ENCODE measurements at regions not wholly inside any gene's neighbourhood (a gene's known extent, or its start where the extent isn't known, plus 50 kb on each side); places are given as distances from the start of the nearest gene placed in this dataset.
"Not testable (repeated sequence)": the region's sequence is repeated elsewhere in the genome, so short reads cannot be mapped to it uniquely, and the experiment has no call there.

DNA sequence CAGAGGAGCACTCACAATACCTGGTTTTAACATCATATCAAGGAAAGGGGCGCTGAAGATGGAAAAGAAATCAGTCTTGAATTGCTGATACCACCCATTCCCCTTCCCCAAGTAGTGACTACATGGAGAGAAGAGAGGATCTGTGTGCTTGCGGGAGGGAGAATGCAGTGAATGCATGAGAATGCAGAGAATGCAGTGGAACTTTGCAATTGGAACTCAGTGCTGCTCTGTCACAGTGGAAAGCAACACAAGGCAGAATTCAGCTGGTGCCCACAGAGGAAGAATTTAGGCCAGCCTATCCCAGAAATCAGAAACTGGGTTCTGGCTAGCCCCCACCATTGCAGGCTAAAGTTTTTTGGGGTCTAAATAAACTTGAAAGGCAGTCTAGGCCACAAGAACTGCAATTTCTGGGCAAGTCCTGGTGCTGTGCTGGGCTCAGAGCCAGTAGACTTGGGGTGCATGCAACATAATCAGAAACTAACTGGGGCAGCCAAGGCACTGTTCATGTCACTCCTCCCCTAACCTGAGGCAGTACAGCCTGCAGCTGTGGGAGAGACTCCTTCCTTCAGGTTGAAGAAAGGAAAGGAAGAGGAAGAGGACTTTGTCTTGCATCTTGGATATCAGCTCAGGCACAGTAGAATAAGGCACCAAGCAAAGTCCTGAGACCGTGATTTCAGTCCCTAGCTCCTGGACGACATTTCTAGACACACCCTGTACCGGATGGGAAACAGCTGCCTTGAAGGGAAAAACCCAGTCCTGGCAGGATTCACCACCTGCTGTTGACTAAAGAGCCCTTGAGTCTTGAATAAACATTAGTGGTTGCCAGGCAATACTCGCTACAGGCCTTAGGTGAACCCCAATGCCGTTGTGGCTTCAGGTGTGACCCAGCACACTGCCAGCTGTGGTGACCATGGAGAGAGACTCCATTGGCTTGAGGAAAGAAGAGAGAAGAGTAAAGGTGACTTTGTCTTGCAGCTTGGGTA, 329.3 kb downstream of the TBL1XR1 start:
- FAIRE-seq: no peak

- FAIRE-seq: no peak
Measured at GRCh38 chr3:176861137-176861536, 336.1 kb downstream of the TBL1XR1 start.

GRCh38 chr3:176856721-176857120, 340.6 kb downstream of the TBL1XR1 start:
- FAIRE-seq: no peak

GRCh38 chr3:176855901-176856486, 341.3 kb downstream of the TBL1XR1 start:
- FAIRE-seq: no peak

- FAIRE-seq: no peak
Measured at GRCh38 chr3:176855213-176855612, 342.1 kb downstream of the TBL1XR1 start.

- FAIRE-seq: no peak
Measured at GRCh38 chr3:176850498-176850897, 346.8 kb downstream of the TBL1XR1 start.

GRCh38 chr3:176848431-176849214, 348.7 kb downstream of the TBL1XR1 start:
- no peak for FAIRE-seq

DNA sequence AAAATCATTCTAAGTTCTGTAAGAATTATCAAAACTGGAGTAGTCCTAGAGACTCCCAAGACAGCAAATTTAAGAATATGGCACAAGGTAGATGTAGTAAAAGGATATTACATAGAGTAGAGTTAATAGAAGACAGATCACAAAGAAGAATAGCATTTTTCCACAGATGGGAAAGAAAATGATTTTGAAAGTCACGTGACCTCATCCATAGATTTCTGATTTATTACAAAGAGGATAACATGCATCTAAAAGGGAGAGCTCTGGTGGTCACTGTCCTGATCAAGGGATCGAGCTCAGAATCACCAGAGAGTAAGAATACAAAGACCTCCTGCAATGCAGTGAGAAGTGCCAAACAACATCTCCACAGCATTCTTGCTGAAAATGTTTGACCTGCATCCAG, 354.4 kb downstream of the TBL1XR1 start:
- no peak for FAIRE-seq

GRCh38 chr3:176840641-176841286, 356.5 kb downstream of the TBL1XR1 start:
- FAIRE-seq: no peak

- no peak for FAIRE-seq
Measured at GRCh38 chr3:176839901-176840300, 357.4 kb downstream of the TBL1XR1 start.

- no peak for FAIRE-seq
Measured at GRCh38 chr3:176839466-176839865, 357.8 kb downstream of the TBL1XR1 start.

DNA sequence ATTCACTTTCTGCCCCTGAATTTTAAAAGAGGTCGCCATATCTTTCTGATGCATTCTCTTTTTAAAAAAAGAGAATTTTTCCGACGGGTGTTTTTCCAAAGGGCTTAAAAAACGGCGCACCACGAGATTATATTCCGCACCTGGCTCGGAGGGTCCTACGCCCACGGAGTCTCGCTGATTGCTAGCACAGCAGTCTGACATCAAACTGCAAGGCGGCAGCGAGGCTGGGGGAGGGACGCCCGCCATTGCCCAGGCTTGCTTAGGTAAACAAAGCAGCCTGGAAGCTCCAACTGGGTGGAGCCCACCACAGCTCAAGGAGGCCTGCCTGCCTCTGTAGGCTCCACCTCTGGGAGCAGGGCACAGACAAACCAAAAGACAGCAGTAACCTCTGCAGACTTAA, 370.0 kb downstream of the TBL1XR1 start:
- not testable (repeated sequence) for FAIRE-seq

- no peak for FAIRE-seq
Measured at GRCh38 chr3:176824811-176825210, 372.5 kb downstream of the TBL1XR1 start.

- FAIRE-seq: no peak
Measured at GRCh38 chr3:176820764-176821163, 376.5 kb downstream of the TBL1XR1 start.

- FAIRE-seq: no peak
Measured at GRCh38 chr3:176816937-176817336, 380.3 kb downstream of the TBL1XR1 start.

- FAIRE-seq: no peak
Measured at GRCh38 chr3:176814285-176814684, 383.0 kb downstream of the TBL1XR1 start.

DNA sequence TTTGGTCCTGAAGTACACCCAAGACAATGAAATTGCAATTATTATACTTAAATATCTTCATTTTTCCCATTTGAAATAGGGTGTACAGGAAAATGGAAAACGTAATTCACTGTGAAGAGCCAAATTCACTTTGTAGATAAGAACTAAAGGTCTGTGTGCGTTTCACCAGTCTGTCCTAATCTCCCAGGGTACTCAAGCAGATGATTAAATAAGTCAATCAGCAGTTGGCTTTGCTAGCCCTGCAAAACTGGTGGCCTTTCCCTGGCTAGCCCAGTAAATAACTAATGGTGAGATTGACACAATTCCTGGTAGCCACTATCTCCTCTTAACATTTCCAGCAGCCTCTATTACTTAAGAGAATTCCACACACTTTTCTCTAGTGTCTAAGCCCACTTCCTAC, 389.3 kb downstream of the TBL1XR1 start:
- no peak for FAIRE-seq

GRCh38 chr3:176799675-176800074, 397.6 kb downstream of the TBL1XR1 start:
- FAIRE-seq: no peak

DNA sequence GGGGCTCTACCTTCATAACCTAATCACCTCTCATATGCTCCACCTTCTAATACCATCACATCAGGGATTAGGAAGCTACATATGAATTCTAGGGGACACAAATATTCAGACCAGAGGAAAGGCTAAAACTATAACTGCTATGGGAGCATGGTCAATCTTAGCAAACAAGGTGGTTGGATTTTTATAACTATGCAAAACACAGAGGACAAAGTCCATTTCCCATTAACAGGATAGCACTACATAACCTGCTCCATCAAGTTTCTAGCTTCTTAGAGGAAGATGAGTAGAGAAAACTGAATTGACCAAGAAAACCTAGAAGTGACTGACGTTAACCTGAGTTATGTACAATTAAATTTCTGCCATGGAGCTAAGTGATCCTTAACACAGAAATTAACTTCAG, 398.6 kb downstream of the TBL1XR1 start:
- FAIRE-seq: no peak

DNA sequence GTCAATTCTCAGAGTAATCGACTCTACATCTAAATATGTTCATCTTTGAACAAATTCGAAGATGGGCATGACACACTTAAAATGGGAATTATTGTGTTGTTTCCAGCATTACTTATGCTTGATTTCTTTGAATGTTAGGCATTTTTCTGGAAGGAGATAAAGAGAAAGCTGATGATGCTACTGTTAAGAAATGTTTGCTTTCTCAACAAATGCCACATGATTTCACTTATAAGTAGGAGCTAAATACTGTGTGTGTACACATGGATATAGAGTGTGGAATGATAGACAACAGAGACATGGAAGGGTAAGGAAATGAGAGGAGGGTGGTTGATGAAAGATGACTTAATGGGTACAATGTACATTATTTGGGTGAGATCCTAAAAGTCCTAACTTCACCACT, 400.9 kb downstream of the TBL1XR1 start:
- no peak for FAIRE-seq

GRCh38 chr3:176795891-176796290, 401.4 kb downstream of the TBL1XR1 start:
- FAIRE-seq: no peak

DNA sequence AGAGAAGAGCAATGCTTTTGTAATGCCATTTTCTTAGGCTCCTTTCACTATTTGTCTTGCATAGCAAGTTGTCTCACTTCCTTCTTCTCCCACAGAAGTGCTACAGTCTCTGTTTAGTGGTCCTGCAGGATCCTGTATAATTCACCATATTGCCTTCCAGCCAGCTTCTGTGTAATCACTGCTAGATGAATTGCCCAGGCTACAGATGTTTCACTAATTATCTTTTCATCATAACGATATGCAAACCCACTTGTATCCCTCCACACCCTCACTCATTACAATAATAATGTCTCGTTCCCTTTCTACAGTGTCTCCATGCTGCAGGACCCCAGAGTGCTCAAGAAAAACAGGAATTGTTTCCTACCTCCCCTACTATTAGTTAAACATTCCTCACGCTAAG, 402.9 kb downstream of the TBL1XR1 start:
- FAIRE-seq: no peak

DNA sequence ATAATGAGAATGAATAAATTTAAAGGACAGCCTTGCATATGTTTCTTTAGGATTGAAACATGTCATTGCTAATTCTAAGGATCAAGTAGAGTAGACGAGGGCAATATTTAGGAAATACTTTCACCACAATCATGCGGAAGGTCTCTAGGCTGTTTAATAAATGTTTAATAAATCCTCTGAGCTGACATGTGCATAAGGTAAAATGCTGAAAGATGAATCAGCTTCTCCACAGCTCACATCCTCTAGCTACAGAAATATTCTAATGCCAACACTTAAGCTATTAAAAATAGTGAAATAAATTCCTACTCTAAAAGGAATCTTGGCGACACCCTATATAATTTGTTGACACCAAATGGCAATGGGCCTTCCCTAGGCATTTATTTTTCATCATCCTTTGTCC, 407.3 kb downstream of the TBL1XR1 start:
- FAIRE-seq: no peak

All from colon (tissue), 2 donors.